SK-N-SH (cell line): ENCODE measurements at regions not wholly inside any gene's neighbourhood (a gene's known extent, or its start where the extent isn't known, plus 50 kb on each side); places are given as distances from the start of the nearest gene placed in this dataset.

Experiments used
- CTCF ChIA-PET: fragments of 300-600, 350-600 bp; formaldehyde crosslinking; extraction: SDS; loops from one replicate; lab custom pipeline; 2021; lab: Yijun Ruan, JAX
- POLR2A ChIA-PET: fragments of 350-600 bp; sonication (Branson Sonifier 250); formaldehyde crosslinking; extraction: SDS; loops from one replicate; lab custom pipeline; 2020; ENCODE audit warnings: antibody characterized with exemption, inconsistent platforms; lab: Yijun Ruan, JAX
- DNase-seq: peaks from one replicate; pipeline ENCODE4 v3.0.0; 2012
- H2AFZ ChIP-seq: fragments of 200-600 bp; sonication (generic); 2 replicates; pipeline ENCODE4 v1.8.1; 2016; ENCODE audit warnings: antibody characterized with exemption, mild to moderate bottlenecking, low read depth
- H3F3A ChIP-seq: fragments of 200-600 bp; sonication (generic); replicated peaks from 2 replicates; pipeline ENCODE3; 2016; ENCODE audit warnings: antibody characterized with exemption, mild to moderate bottlenecking; ENCODE audit not compliant: insufficient read depth
- H3K27ac ChIP-seq, 2 experiments: fragments of 200-500 bp in 1 of 2; fragments of 200-600 bp in 1 of 2; sonication (Bioruptor generic) in 1 of 2; sonication (generic), shearing (Covaris generic) in 1 of 2; 2 replicates each; pipeline versions ENCODE4 v1.5.1 to v1.6.1; 2014 to 2016; ENCODE audit warnings: low read depth in 2 of 2, inconsistent platforms in 1 of 2, low read length in 1 of 2, mild to moderate bottlenecking in 1 of 2, mixed read lengths in 1 of 2
- H3K27me3 ChIP-seq: fragments of 200-600 bp; sonication (generic), shearing (Covaris generic); 2 replicates; pipeline ENCODE4 v1.6.1; 2016; ENCODE audit warnings: mixed run types; ENCODE audit not compliant: insufficient read depth
- H3K36me3 ChIP-seq, 2 experiments: fragments of 200-500 bp in 1 of 2; fragments of 200-600 bp in 1 of 2; sonication (Bioruptor generic) in 1 of 2; sonication (generic) in 1 of 2; replicated peaks in 1 of 2; 2 replicates each; pipeline versions ENCODE3 to v1.5.1; 2014 to 2016; ENCODE audit warnings: low read length in 1 of 2, mild to moderate bottlenecking in 1 of 2; ENCODE audit not compliant: insufficient read depth in 2 of 2, control insufficient read depth in 1 of 2
- H3K4me1 ChIP-seq, 2 experiments: fragments of 200-500 bp in 1 of 2; fragments of 200-600 bp in 1 of 2; sonication (Bioruptor generic) in 1 of 2; sonication (generic), shearing (Covaris generic) in 1 of 2; 2 replicates each; pipeline versions ENCODE4 v1.5.1 to v1.6.1; 2014 to 2016; ENCODE audit warnings: low read depth in 1 of 2, low read length in 1 of 2, mixed run types in 1 of 2; ENCODE audit not compliant: insufficient read depth in 2 of 2, control insufficient read depth in 1 of 2
- H3K4me2 ChIP-seq: fragments of 200-600 bp; sonication (generic), shearing (Covaris generic); 2 replicates; pipeline ENCODE4 v1.6.1; 2017; ENCODE audit warnings: mixed run types
- H3K4me3 ChIP-seq, 2 experiments: fragments of 200-500 bp in 1 of 2; fragments of 200-600 bp in 1 of 2; sonication (Bioruptor generic) in 1 of 2; sonication (generic), shearing (Covaris generic) in 1 of 2; 2 replicates each; pipeline versions ENCODE4 v1.5.1 to v1.8.1; 2014 to 2016; ENCODE audit warnings: low read depth in 2 of 2, inconsistent platforms in 1 of 2, low read length in 1 of 2, mild to moderate bottlenecking in 1 of 2, mixed read lengths in 1 of 2, moderate library complexity in 1 of 2
- H3K79me2 ChIP-seq: fragments of 200-600 bp; sonication (generic); 2 replicates; pipeline ENCODE4 v1.8.1; 2017; ENCODE audit warnings: mild to moderate bottlenecking; ENCODE audit not compliant: insufficient read depth
- H3K9ac ChIP-seq: fragments of 200-600 bp; sonication (generic); 2 replicates; pipeline ENCODE4 v1.6.1; 2017; ENCODE audit warnings: mixed run types
- H3K9me2 ChIP-seq: fragments of 200-600 bp; sonication (generic); 2 replicates; pipeline ENCODE4 v1.6.1; 2017; ENCODE audit warnings: mixed run types
- H3K9me3 ChIP-seq: fragments of 200-600 bp; sonication (generic); 2 replicates; pipeline ENCODE4 v1.6.1; 2017; ENCODE audit warnings: mixed run types, mild to moderate bottlenecking, moderate library complexity
- H4K20me1 ChIP-seq: fragments of 200-600 bp; sonication (generic); 2 replicates; pipeline ENCODE4 v1.6.1; 2017; ENCODE audit warnings: mild to moderate bottlenecking, mixed run types; ENCODE audit not compliant: insufficient read depth
- CTCF ChIP-seq: fragments of 200-600 bp; sonication (generic); IDR thresholded peaks from 2 replicates; pipeline ENCODE4 v1.6.1; 2017; ENCODE audit warnings: antibody characterized with exemption, mild to moderate bottlenecking, moderate library complexity
- GABPA ChIP-seq: IDR thresholded peaks from 2 replicates; pipeline ENCODE4 v1.4.0; 2012; ENCODE audit warnings: low read depth, mild to moderate bottlenecking
- GATA2 ChIP-seq: sonication (generic); formaldehyde crosslinking; IDR thresholded peaks from 2 replicates; pipeline ENCODE4 v1.5.0; 2020; ENCODE audit warnings: mild to moderate bottlenecking, missing genetic modification reagents
- IRF3 ChIP-seq: fragments of 150-350 bp; IDR thresholded peaks from 2 replicates; pipeline ENCODE4 v1.6.1; 2016; ENCODE audit warnings: mild to moderate bottlenecking, low read depth, low read length
- JUND ChIP-seq: IDR thresholded peaks from 2 replicates; pipeline ENCODE4 v1.4.0; 2012
- MEF2A ChIP-seq: IDR thresholded peaks from 2 replicates; pipeline ENCODE4 v1.4.0; 2012; ENCODE audit warnings: low read depth, borderline replicate concordance
- NFIC ChIP-seq: IDR thresholded peaks from 2 replicates; pipeline ENCODE4 v1.4.0; 2012; ENCODE audit warnings: borderline replicate concordance
- POLR2AphosphoS5 ChIP-seq: IDR thresholded peaks from 2 replicates; pipeline ENCODE4 v1.6.1; 2012; ENCODE audit warnings: low read depth, low read length
- REST ChIP-seq: IDR thresholded peaks from 2 replicates; pipeline ENCODE4 v1.6.1; 2012; ENCODE audit warnings: mild to moderate bottlenecking, low read depth, low read length, moderate library complexity
- RFX5 ChIP-seq: IDR thresholded peaks from 2 replicates; pipeline ENCODE4 v1.6.1; 2012; ENCODE audit warnings: mild to moderate bottlenecking, improper control_type of control experiment, low read length
- SIN3A ChIP-seq: IDR thresholded peaks from 2 replicates; pipeline ENCODE4 v1.6.1; 2012; ENCODE audit warnings: low read depth, mild to moderate bottlenecking, low read length, moderate library complexity, borderline replicate concordance
- TAF1 ChIP-seq: IDR thresholded peaks from 2 replicates; pipeline ENCODE4 v1.6.1; 2012; ENCODE audit warnings: low read depth, mild to moderate bottlenecking, low read length, moderate library complexity, borderline replicate concordance
- USF1 ChIP-seq: IDR thresholded peaks from 2 replicates; pipeline ENCODE4 v1.4.0; 2012; ENCODE audit warnings: low read depth, borderline replicate concordance
- USF2 ChIP-seq: fragments of 150-350 bp; IDR thresholded peaks from 2 replicates; pipeline ENCODE4 v1.6.1; 2017; ENCODE audit warnings: antibody characterized with exemption, low read length, low read depth, borderline replicate concordance
- ZBTB33 ChIP-seq: IDR thresholded peaks from 2 replicates; pipeline ENCODE4 v1.4.0; 2012; ENCODE audit warnings: low read depth, borderline replicate concordance
- WGBS: methylation state at CpG from one replicate; pipeline ENCODE4 v1.1.6; 2017; ENCODE audit warnings: low lambda C conversion rate; 5-methylcytosine and 5-hydroxymethylcytosine counted together

- no peak overlapping the region for H3K4me3 ChIP-seq
- no peak overlapping the region for H3K9ac ChIP-seq
- peaks cover 0 to 2% of the 10 kb centered on the region in 2 experiments; a peak in 2 of 4 replicates for H3K4me1 ChIP-seq
- no peaks in the 10 kb centered on the region for H3F3A ChIP-seq
- H3K79me2 ChIP-seq = no peaks in the 10 kb centered on the region
- no peaks in the 10 kb centered on the region for H3K9me2 ChIP-seq
- no peak overlapping the region for H3K27ac ChIP-seq
- H3K36me3 ChIP-seq = no peaks in the 10 kb centered on the region
- H3K9me3 ChIP-seq = no peaks in the 10 kb centered on the region
- H4K20me1 ChIP-seq = no peaks in the 10 kb centered on the region
- WGBS = 35% methylated on average over 3 of the region's 3 CpGs
- no peak overlapping the region for H3K4me2 ChIP-seq
- no peak for DNase-seq
- H2AFZ ChIP-seq = no peak overlapping the region
- POLR2A ChIA-PET = no interaction called here
- peaks cover 13% of the 10 kb centered on the region; the same call in 1 of the 2 replicates for H3K27me3 ChIP-seq
- CTCF ChIA-PET = interaction anchor here (0.9 kb wide), 2 partner anchors 10 to 18 kb away, joined by 3 read pairs; no protein-coding TSS in a partner anchor
- TF ChIP-seq RFX5 (no peak), NFIC (no peak)
Measured at GRCh38 chr11:20251496-20251895, 91.2 kb upstream of the DBX1 start.

GRCh38 chr11:20250644-20251247 lies 90.5 kb upstream of the DBX1 start:
- no peak overlapping the region for H3K27ac ChIP-seq
- no peaks in the 10 kb centered on the region for H3K36me3 ChIP-seq
- peaks cover 13% of the 10 kb centered on the region; the same call in 1 of the 2 replicates for H3K27me3 ChIP-seq
- CTCF ChIA-PET = interaction anchor here (0.9 to 1.6 kb wide), 3 partner anchors 10 to 122 kb away, joined by 3 to 5 read pairs (median 3); no protein-coding TSS in a partner anchor
- POLR2A ChIA-PET = no interaction called here
- H3K9me2 ChIP-seq = no peaks in the 10 kb centered on the region
- DNase-seq = no peak
- H3F3A ChIP-seq = no peaks in the 10 kb centered on the region
- H4K20me1 ChIP-seq = no peaks in the 10 kb centered on the region
- H3K4me3 ChIP-seq = no peak overlapping the region
- no peak for TF ChIP-seq TAF1
- TF ChIP-seq ZBTB33 = no peak
- no peak for TF ChIP-seq RFX5
- no peak for TF ChIP-seq SIN3A
- TF ChIP-seq GATA2 (CRISPR knock-in tag) = no peak
- TF ChIP-seq NFIC = no peak
- no peak for TF ChIP-seq CTCF
- no peak for TF ChIP-seq POLR2AphosphoS5
- no peak for TF ChIP-seq REST
- TF ChIP-seq MEF2A = no peak
- TF ChIP-seq IRF3 = no peak
- no peak for TF ChIP-seq USF1
- TF ChIP-seq JUND = no peak
- no peak for TF ChIP-seq USF2
- TF ChIP-seq GABPA = no peak
- H3K4me2 ChIP-seq = no peak overlapping the region
- 18% methylated on average over 3 of the region's 3 CpGs for WGBS
- no peaks in the 10 kb centered on the region for H3K9me3 ChIP-seq
- H3K9ac ChIP-seq = no peak overlapping the region
- peaks cover 0 to 2% of the 10 kb centered on the region in 2 experiments; a peak in 2 of 4 replicates for H3K4me1 ChIP-seq
- H2AFZ ChIP-seq = no peak overlapping the region
- H3K79me2 ChIP-seq = no peaks in the 10 kb centered on the region
